Psoas muscle (tissue), 7 donors: ENCODE measurements at regions not wholly inside any gene's neighbourhood (a gene's known extent, or its start where the extent isn't known, plus 50 kb on each side); places are given as distances from the start of the nearest gene placed in this dataset.

ENCODE experiments used
- ATAC-seq, 4 donors: fragments of 200-7000 bp; cut with Tn5 transposase; one replicate each; pipeline ENCODE4 v1.9.1; 2020; ENCODE audit warnings: moderate library complexity in 3 of 4, mild to moderate bottlenecking in 2 of 4
- DNase-seq, 2 donors: peaks; one replicate each; pipeline ENCODE4 v3.0.0-alpha.2; 2020
- H3K27ac ChIP-seq: fragments of 200-600 bp; one replicate; pipeline ENCODE4 v1.8.0; 2022
- H3K27me3 ChIP-seq, 3 donors: fragments of 200-600 bp in 1 of 3; one replicate each; pipeline versions ENCODE4 v1.6.1 to v1.8.0; 2013 to 2022; ENCODE audit warnings: low read length in 2 of 3, mild to moderate bottlenecking in 2 of 3, moderate library complexity in 1 of 3; ENCODE audit not compliant: insufficient read depth in 3 of 3
- H3K36me3 ChIP-seq, 2 donors: fragments of 200-600 bp in 1 of 2; one replicate each; pipeline versions ENCODE4 v1.6.1 to v1.8.0; 2013 to 2022; ENCODE audit warnings: low read depth in 1 of 2, mild to moderate bottlenecking in 1 of 2, moderate library complexity in 1 of 2; ENCODE audit not compliant: insufficient read depth in 1 of 2
- H3K4me1 ChIP-seq: fragments of 200-600 bp; one replicate; pipeline ENCODE4 v1.8.0; 2022
- H3K4me3 ChIP-seq: fragments of 200-600 bp; one replicate; pipeline ENCODE4 v1.8.0; 2022; ENCODE audit warnings: mild to moderate bottlenecking
- H3K9me3 ChIP-seq: fragments of 200-600 bp; one replicate; pipeline ENCODE4 v1.8.0; 2022
- WGBS, 3 donors: extraction: QIAGEN DNeasy Blood & Tissue Kit; methylation state at CpG; one replicate each; pipeline versions ENCODE4 v1.1.6 to v1.1.7; 2013; 5-methylcytosine and 5-hydroxymethylcytosine counted together
- intact Hi-C, 2 donors: fragments of 100-400 bp; cut with DNase I; formaldehyde crosslinking; loops; one replicate each; pipeline versions ENCODE4 v1.11.0 to v1.14.2; 2022
- TF ChIP-seq, protein P1 (sequence below): fragments of 200-600 bp; IDR thresholded peaks from one replicate; pipeline ENCODE4 v1.8.0; 2022; ENCODE audit warnings: antibody characterized with exemption
- donor health status: healthy with polysubstance abuse.
- donor health status: DM: no; HTN: no; CAD: no; lungs with moderate emphysema.
- donor health status: Bipolar disorder and iron deficiency.
- donor health status: healthy.
- donor health status: DM: yes; HTN: yes; CAD: no.
- donor health status: DM: no; HTN: no; CAD: no.
- donor health status: DM: yes; HTN: yes; CAD: no.

DNA sequence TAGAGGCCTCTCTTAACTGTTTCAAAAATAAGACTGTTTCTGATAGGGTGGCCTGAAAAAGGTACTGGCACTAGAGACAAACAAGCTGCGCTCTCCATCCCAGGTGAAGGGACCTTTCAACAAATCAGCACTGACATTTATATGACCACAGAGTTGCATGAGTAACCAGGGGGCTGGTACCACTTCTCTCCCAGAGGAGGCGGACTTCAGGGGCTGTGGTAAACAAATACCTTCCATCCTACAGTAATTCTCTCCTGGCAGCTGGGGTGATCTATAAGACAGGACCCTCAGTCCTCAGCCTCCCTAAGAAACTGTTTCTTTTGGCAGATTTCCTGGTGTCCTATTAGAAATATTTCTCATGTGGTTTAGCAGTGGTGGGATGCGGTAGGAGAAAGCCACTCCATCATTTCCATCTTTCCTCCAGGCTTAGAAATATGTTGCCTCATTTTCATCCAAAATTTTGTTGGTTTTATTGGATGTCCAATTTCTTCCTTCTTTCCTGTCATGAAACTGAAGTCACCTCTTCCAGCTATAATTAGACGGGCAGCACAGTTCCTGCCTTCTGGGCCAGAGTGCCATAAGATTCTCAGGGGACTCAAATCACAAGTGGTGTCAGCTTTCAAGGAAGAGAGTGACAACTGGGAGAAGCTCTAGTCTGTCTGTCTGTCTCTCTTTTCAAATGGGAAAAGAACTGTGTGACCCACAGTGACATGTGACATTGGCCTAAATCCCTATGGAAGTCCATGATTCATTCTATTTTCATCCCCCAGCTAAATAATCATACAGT is 96.4 kb downstream of the CYRIA start:
- intact Hi-C loops, result no loop called here
- DNase-seq (no peak), ATAC-seq (peak; percentile 91 to 95 (median 92))
- H3K27ac ChIP-seq, result peak overlapping the region; percentile 80
- peaks cover 0 to 15% of the 10 kb centered on the region in 2 donors for H3K36me3 ChIP-seq
- no peaks in the 10 kb centered on the region for H3K27me3 ChIP-seq
- TF ChIP-seq, protein P1, sequence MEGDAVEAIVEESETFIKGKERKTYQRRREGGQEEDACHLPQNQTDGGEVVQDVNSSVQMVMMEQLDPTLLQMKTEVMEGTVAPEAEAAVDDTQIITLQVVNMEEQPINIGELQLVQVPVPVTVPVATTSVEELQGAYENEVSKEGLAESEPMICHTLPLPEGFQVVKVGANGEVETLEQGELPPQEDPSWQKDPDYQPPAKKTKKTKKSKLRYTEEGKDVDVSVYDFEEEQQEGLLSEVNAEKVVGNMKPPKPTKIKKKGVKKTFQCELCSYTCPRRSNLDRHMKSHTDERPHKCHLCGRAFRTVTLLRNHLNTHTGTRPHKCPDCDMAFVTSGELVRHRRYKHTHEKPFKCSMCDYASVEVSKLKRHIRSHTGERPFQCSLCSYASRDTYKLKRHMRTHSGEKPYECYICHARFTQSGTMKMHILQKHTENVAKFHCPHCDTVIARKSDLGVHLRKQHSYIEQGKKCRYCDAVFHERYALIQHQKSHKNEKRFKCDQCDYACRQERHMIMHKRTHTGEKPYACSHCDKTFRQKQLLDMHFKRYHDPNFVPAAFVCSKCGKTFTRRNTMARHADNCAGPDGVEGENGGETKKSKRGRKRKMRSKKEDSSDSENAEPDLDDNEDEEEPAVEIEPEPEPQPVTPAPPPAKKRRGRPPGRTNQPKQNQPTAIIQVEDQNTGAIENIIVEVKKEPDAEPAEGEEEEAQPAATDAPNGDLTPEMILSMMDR, result no peak
- no peaks in the 10 kb centered on the region for H3K9me3 ChIP-seq
- peak overlapping the region; percentile 3 for H3K4me3 ChIP-seq
- H3K4me1 ChIP-seq, result peaks cover 56% of the 10 kb centered on the region
- 47 to 59% (median 49%) methylated on average over 4 of the region's 4 CpGs for WGBS, 3 donors

GRCh38 chr2:16566701-16567100 is 98.9 kb downstream of the CYRIA start:
- TF ChIP-seq, protein P1, result no peak
- DNase-seq (no peak), ATAC-seq (no peak)
- H3K27ac ChIP-seq, result no peak overlapping the region
- no peaks in the 10 kb centered on the region for H3K9me3 ChIP-seq
- H3K27me3 ChIP-seq, result no peaks in the 10 kb centered on the region
- intact Hi-C loops, result no loop called here
- H3K4me3 ChIP-seq, result no peak overlapping the region
- H3K4me1 ChIP-seq, result peaks cover 35% of the 10 kb centered on the region
- WGBS, 3 donors, result 61 to 87% (median 70%) methylated on average over 4 of the region's 4 CpGs
- peaks cover 0 to 40% of the 10 kb centered on the region in 2 donors for H3K36me3 ChIP-seq

DNA sequence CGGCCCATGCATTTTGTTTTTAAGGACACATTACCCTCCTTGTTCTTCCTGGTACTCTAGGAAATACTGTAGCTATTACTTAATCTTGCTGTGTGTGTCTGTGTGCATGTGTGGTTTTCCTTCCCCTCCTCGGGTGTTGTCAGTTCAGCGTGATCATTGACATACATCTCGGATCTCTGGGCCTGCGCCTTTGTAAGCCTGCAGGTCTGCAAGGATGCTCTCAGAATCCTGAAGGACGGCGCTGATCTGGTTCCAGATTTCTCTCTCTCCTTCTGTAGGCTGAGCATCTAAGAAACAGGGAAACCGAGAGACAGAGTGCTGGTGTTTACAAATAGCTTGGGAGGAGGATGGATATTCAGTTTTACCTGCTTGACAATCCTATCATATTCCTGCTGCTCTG is 100.2 kb downstream of the CYRIA start:
- intact Hi-C loops, result no loop called here
- H3K4me1 ChIP-seq, result peaks cover 25% of the 10 kb centered on the region
- H3K4me3 ChIP-seq, result no peak overlapping the region
- WGBS, 3 donors, result 89 to 92% (median 89%) methylated on average over 8 of the region's 8 CpGs
- no peak for DNase-seq
- TF ChIP-seq, protein P1, result no peak
- no peaks in the 10 kb centered on the region for H3K9me3 ChIP-seq
- no peaks in the 10 kb centered on the region for H3K27me3 ChIP-seq
- peaks cover 0 to 53% of the 10 kb centered on the region in 2 donors for H3K36me3 ChIP-seq
- H3K27ac ChIP-seq, result no peak overlapping the region
- ATAC-seq, result no peak

DNA sequence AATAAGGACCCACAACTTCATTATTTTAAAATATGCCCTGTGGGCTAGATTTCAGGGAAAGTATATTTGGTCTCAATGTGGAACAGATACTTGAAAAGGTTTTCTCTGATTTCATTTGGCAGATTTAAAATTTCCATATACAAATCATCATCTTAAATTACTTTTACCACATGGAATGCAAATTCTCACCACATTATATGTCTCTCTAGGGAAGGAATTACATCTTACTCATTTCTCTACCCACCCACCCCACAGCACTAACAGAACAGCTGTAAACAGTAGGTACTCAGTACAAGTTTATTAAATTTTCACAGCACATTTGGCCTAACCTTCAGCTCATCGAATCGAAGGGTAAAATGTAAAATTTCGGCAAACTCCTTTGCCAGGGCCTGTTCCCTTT is 104.0 kb downstream of the CYRIA start:
- no peak for ATAC-seq
- DNase-seq, result no peak
- no peaks in the 10 kb centered on the region for H3K27me3 ChIP-seq
- no peak overlapping the region for H3K27ac ChIP-seq
- H3K4me1 ChIP-seq, result no peaks in the 10 kb centered on the region
- H3K36me3 ChIP-seq, result peaks cover 4 to 91% of the 10 kb centered on the region in 2 donors
- intact Hi-C loops, result no loop called here
- no peak overlapping the region for H3K4me3 ChIP-seq
- no peaks in the 10 kb centered on the region for H3K9me3 ChIP-seq
- TF ChIP-seq, protein P1, result no peak
- 88 to 96% (median 92%) methylated on average over 3 of the region's 3 CpGs for WGBS, 3 donors

GRCh38 chr2:16561251-16561650 is 104.4 kb downstream of the CYRIA start:
- TF ChIP-seq, protein P1, result no peak
- no peak for DNase-seq
- Histone ChIP-seq H3K27ac (no peak overlapping the region), H3K4me1 (no peaks in the 10 kb centered on the region), H3K27me3 (no peaks in the 10 kb centered on the region), H3K36me3 (peaks cover 4 to 95% of the 10 kb centered on the region in 2 donors), H3K9me3 (no peaks in the 10 kb centered on the region), H3K4me3 (no peak overlapping the region)
- 85 to 90% (median 86%) methylated on average over 6 of the region's 6 CpGs for WGBS, 3 donors
- ATAC-seq, result no peak
- intact Hi-C loops, result no loop called here
